AG09319 (cell line): ENCODE measurements at regions not wholly inside any gene's neighbourhood (a gene's known extent, or its start where the extent isn't known, plus 50 kb on each side); places are given as distances from the start of the nearest gene placed in this dataset.

Experiments
- DNase-seq: peaks from one replicate; pipeline ENCODE4 v3.0.0-alpha.2; 2010; ENCODE audit warnings: low read depth; ENCODE audit errors: extremely low read depth
- TF ChIP-seq, protein P1 (sequence below): IDR thresholded peaks from 2 replicates; pipeline ENCODE4 v1.5.1; 2011; ENCODE audit warnings: low read depth, mild to moderate bottlenecking, inconsistent platforms, low read length, moderate library complexity

DNA sequence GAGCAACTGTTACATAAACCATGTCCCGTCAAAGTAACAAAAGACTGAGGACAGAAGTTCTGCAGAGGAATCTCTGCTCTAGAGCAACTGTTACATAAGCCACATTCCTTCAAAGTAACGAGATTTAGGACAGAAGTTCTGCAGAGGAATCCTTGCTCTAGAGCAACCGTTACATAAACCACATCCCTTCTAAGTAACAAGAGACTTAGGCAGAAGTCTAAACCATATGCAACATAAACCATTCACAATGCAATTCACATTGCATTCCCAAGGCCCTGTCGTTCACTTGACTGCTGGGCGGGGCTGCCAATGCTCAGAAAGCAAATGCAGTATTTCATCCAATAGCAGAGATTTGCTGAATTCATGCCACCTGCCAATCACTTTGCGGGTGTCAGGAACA is 124.4 kb upstream of the PUDP start:
- TF ChIP-seq, protein P1, sequence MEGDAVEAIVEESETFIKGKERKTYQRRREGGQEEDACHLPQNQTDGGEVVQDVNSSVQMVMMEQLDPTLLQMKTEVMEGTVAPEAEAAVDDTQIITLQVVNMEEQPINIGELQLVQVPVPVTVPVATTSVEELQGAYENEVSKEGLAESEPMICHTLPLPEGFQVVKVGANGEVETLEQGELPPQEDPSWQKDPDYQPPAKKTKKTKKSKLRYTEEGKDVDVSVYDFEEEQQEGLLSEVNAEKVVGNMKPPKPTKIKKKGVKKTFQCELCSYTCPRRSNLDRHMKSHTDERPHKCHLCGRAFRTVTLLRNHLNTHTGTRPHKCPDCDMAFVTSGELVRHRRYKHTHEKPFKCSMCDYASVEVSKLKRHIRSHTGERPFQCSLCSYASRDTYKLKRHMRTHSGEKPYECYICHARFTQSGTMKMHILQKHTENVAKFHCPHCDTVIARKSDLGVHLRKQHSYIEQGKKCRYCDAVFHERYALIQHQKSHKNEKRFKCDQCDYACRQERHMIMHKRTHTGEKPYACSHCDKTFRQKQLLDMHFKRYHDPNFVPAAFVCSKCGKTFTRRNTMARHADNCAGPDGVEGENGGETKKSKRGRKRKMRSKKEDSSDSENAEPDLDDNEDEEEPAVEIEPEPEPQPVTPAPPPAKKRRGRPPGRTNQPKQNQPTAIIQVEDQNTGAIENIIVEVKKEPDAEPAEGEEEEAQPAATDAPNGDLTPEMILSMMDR: no peak
- DNase-seq: no peak

DNA sequence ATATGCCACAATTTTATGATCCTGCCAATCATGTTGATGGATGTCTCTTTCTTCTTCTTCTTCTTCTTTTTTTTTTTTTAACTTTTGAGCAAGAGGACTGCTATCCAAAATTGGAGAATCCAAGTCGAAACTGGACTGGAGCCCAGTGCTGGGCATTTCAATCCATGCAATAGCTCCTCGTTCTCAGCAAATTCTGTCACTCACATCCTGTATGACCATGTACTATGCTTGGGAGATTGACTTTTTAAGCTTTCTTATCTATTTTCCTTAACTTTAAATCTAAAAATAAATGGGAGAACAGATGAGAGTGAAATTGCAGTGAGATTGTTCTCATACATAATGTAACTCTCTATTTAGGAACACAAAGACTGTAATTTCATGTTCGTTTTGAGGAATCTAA is 123.0 kb upstream of the PUDP start:
- TF ChIP-seq, protein P1: no peak
- DNase-seq: no peak

DNA sequence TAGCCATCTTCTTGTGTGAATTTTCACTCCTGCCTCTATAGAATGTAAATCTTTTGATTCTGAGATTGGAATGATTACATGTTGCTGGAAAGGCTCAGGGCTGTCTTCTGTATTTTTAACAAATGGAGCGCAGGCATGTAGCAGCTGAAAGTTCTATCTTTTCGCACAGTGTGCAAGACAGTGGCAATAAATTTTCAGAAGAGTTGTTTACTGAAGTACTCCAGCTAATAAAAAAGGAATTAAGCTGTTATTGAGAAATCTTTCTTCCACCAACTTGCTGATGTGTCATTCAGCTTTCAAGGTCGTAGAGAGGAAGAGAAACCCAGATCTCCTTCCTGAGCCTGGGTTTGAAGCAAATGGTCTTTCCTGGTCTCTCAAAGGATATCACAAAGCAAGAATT is 122.0 kb upstream of the PUDP start:
- DNase-seq: no peak
- TF ChIP-seq, protein P1: no peak

- TF ChIP-seq, protein P1: no peak
Observed at GRCh38 chrX:7269589-7269988, 121.6 kb upstream of the PUDP start.

DNA sequence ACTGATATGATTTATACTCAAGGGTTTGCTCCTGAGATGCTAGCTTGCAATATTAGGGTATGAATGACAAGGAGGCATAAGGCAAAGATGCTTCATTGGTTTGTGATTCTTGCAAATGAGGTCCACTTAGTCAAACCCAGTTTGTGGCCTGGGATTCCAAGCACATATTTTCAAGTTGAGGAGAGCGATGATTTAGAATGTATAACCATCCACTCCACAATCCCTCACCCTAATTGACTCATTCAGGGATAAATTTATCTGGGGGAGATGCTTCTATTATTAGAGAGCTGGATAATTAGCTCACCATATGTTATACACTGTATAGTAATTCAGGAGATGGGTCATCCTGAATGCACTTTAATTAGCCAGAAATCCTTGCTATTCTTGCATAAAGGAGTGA is 118.3 kb upstream of the PUDP start:
- no peak for DNase-seq
- TF ChIP-seq, protein P1: no peak

More at GRCh38 chrX:7269589-7269988, 121.6 kb upstream of the PUDP start:
- DNase-seq: no peak

- TF ChIP-seq, protein P1: no peak
- DNase-seq: no peak
Observed at GRCh38 chrX:7264399-7264798, 116.4 kb upstream of the PUDP start.

GRCh38 chrX:7263961-7264360 is 116.0 kb upstream of the PUDP start:
- TF ChIP-seq, protein P1: no peak
- no peak for DNase-seq
